ENCODE measurements at regions not wholly inside any gene's neighbourhood (a gene's known extent, or its start where the extent isn't known, plus 50 kb on each side); places are given as distances from the start of the nearest gene placed in this dataset.

GRCh38 chr10:111877258-111877657, 306.3 kb downstream of the GPAM start:
- TF ChIP-seq, protein P1, sequence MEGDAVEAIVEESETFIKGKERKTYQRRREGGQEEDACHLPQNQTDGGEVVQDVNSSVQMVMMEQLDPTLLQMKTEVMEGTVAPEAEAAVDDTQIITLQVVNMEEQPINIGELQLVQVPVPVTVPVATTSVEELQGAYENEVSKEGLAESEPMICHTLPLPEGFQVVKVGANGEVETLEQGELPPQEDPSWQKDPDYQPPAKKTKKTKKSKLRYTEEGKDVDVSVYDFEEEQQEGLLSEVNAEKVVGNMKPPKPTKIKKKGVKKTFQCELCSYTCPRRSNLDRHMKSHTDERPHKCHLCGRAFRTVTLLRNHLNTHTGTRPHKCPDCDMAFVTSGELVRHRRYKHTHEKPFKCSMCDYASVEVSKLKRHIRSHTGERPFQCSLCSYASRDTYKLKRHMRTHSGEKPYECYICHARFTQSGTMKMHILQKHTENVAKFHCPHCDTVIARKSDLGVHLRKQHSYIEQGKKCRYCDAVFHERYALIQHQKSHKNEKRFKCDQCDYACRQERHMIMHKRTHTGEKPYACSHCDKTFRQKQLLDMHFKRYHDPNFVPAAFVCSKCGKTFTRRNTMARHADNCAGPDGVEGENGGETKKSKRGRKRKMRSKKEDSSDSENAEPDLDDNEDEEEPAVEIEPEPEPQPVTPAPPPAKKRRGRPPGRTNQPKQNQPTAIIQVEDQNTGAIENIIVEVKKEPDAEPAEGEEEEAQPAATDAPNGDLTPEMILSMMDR (IDR thresholded peaks at IDR 0.05): no peak
- TF ChIP-seq POLR2AphosphoS5 (IDR thresholded peaks at IDR 0.05): no peak

Data from upper lobe of left lung (tissue), 4 donors.